Spleen (tissue), 7 donors: ENCODE measurements at regions not wholly inside any gene's neighbourhood (a gene's known extent, or its start where the extent isn't known, plus 50 kb on each side); places are given as distances from the start of the nearest gene placed in this dataset.

Experiments used
- POLR2A ChIP-seq, 3 donors: fragments of 450-650 bp; IDR thresholded peaks; one replicate each; pipeline ENCODE4 v1.5.1; 2017; ENCODE audit warnings: antibody characterized with exemption in 3 of 3, mild to moderate bottlenecking in 1 of 3
- POLR2AphosphoS5 ChIP-seq, 3 donors: sonication (generic); formaldehyde crosslinking; IDR thresholded peaks; one replicate each; pipeline ENCODE4 v1.5.1; 2017; ENCODE audit warnings: antibody characterized with exemption in 3 of 3
- TF ChIP-seq, protein P1 (sequence below), 11 experiments: fragments of 200-600 bp in 7 of 11; fragments of 450-650 bp in 4 of 11; sonication (generic) in 4 of 11; IDR thresholded peaks in 8 of 11; conservative IDR thresholded peaks in 3 of 11; 1 replicate in 7 of 11; 2 replicates in 4 of 11; pipeline versions ENCODE4 v1.4.0 to v1.8.0; 2016 to 2021; ENCODE audit warnings: antibody characterized with exemption in 11 of 11, inconsistent platforms in 4 of 11, mild to moderate bottlenecking in 1 of 11
- donor health status: DM: no; HTN: no; CAD: no; lungs with moderate emphysema.
- donor health status: DM: no; HTN: no; CAD: no.
- donor health status: DM: no; HTN: no; CAD: no.

DNA sequence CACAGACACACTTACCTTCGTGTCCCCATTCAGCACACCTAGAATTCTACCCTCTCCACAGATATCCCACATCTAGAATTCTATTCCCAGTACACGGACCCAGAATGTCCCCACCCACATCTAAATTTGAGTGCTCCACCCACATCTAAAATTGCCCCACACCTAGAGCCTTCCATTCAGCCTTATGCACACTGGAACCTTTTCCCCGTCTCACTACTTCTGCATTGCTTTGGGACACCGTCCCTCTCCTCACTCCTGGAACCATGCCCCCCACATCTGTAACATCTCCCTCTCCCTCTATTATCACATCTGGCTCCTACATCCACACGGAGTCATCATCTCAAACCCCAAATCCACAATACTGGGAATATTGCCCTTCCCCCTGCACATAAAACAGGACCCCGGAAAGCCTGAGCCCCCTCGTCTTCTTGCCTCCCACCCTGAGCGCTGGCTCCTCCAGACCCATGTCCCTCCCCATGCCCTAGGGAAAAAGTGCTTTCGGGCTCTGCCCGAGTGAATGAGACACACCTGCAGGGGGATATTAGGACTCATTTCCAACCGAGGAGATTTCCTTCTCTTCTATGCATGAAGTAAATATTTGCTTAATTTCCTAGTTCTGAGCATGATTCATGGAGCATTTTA, 125.8 kb upstream of the UNC5B start:
- TF ChIP-seq, protein P1, sequence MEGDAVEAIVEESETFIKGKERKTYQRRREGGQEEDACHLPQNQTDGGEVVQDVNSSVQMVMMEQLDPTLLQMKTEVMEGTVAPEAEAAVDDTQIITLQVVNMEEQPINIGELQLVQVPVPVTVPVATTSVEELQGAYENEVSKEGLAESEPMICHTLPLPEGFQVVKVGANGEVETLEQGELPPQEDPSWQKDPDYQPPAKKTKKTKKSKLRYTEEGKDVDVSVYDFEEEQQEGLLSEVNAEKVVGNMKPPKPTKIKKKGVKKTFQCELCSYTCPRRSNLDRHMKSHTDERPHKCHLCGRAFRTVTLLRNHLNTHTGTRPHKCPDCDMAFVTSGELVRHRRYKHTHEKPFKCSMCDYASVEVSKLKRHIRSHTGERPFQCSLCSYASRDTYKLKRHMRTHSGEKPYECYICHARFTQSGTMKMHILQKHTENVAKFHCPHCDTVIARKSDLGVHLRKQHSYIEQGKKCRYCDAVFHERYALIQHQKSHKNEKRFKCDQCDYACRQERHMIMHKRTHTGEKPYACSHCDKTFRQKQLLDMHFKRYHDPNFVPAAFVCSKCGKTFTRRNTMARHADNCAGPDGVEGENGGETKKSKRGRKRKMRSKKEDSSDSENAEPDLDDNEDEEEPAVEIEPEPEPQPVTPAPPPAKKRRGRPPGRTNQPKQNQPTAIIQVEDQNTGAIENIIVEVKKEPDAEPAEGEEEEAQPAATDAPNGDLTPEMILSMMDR (IDR thresholded peaks at IDR 0.05 in 8 of 11, conservative IDR thresholded peaks at IDR 0.05 in 3 of 11), result no peak
- TF ChIP-seq POLR2A (IDR thresholded peaks at IDR 0.05), result no peak
- no peak for TF ChIP-seq POLR2AphosphoS5 (IDR thresholded peaks at IDR 0.05)
